Fibroblast of skin of left biceps (primary cell): ENCODE measurements at regions not wholly inside any gene's neighbourhood (a gene's known extent, or its start where the extent isn't known, plus 50 kb on each side); places are given as distances from the start of the nearest gene placed in this dataset.

Source experiments
- DNase-seq, 2 experiments: peaks; one replicate each; pipeline ENCODE4 v3.0.0-alpha.2; 2013; ENCODE audit warnings: low read depth in 2 of 2

DNA sequence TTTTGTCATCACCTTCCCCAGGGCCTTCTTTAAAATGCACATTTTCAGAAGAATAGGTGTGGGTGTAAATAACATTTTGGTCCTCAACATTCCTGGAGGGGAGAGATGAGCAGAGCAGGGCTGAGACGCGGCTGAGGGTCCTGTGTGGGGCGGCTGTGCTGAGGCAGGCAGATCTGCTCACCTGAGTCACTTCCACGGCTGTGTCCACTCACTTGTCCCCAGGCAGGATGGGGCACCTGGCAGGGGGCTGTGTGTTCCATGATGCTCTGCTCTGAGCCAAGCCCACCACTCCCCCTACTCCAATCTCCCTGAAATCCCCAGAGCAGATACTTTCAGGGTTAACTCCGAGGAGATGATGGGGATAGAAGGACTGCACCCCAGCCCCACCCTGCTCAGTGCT lies 93.8 kb downstream of the GLRX3 start:
- no peak for DNase-seq

DNA sequence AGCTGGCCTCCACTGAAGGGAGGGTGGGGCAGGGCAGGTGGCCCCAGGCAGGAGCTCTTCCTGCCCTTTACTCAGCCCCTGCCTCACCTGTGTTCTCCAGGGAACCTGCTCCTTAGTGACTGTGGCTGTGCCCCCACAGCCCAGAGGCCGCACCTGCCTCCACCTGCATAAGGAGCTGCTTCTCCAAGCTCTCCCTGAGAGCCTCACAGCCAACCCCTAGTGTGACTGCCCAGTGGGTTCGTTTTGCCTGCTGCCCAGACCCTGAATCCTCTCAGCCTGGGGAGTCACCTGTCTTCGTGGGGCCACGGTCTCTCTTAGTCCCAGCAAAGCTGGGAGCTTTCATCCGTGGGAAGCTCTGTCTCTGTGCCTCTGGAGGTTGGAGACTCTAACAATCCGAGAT lies 94.4 kb downstream of the GLRX3 start:
- DNase-seq, result no peak

DNA sequence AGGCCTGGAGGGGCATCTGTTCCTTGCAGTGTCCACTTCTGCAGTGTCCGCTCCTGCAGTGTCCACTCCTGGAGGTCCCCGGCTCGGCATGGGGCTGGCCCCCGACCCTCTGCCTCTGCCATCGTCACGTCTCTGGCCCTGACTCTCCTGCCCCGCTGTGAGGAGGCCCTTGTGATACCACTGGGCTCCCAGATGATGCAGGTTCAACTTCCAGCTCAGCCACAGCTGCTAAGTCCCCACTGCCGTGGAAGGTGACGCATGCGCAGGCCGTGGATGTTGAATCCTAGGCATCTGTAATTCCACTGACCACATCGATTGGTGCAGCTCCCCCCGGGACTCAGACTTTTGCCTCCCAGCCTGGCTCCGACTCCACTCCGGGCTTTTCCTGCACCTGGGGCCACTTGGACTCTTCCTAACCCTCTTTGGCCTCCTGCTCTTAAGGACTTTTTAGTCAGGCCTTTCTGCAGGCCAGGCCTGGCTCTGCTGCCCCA lies 95.1 kb downstream of the GLRX3 start:
- DNase-seq, result no peak

DNA sequence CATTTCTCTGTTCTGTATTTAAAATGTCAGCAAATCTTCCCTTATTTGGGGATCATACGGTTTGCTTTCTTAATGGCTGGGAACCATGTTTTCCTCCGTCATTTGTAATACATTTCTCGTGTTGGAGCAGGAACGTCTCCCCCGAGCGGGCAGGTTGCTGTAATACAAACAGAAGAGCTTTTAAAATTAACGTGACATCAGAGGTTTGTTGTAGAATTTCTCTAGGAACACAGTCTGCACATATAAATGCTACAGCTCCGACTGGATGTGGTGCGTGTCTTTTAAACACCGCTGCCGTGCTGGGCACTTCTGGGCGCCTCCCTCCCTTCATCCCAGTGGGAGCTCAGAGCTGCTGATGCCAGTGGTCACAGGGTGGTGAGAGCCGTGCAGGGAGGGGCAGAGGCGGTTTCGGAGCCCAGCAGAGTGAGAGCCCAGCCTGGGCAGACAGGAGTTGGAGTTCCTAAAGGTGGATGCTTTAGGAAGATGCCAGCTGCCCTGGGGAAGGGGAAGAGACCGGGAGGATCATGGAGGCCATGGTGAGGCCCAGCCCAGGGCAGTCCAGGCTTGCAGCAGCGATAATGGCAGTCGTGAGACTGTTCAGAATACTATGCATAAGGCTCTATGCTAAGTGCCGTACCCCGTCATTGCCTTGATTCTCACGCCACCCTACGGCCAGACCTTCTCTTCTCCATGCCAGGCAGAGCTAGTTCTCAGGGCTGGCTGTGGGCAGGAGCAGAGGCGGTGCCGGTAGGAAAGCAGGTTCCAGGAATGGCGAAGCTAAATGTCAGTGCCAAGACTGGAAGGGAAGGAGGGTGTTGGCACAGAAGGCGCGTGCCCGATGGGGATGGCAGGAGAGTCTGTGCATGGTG lies 96.2 kb downstream of the GLRX3 start:
- DNase-seq, result no peak

DNA sequence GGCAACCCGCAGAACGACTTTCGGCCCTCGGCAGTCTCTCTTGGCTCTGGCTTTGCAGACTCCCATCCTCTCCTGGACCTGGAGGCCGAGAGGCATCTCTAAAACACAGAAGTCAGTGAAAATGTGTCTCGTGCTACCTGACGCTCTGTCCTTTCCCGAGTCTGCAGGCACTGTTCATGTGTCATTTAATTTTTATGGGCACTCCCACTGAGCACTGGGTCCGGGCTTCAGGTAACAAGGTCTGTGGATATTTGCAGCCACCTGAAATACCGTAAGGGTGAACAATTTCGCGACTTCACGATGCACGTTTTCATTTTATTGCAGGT lies 96.8 kb downstream of the GLRX3 start:
- DNase-seq, result no peak

DNA sequence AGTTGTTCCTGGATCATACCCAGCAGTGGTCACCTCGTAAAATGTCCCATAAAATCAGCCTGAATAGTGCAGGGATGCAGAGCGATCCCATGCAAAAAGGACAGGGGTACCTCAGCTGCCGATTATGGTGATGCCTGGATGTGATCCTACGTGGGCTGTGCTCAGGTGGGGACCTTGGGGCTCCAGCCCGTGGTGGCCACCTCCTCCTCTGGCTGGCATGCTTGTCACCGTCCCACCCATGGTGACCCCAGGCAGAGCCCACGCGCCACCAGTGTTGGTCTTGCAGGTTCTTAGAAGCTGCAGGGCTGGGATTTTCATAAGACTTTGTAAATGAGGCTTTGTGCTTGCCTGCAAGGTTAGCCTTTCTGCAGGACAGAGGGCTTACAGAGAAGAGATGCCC lies 97.2 kb downstream of the GLRX3 start:
- DNase-seq, result no peak

DNA sequence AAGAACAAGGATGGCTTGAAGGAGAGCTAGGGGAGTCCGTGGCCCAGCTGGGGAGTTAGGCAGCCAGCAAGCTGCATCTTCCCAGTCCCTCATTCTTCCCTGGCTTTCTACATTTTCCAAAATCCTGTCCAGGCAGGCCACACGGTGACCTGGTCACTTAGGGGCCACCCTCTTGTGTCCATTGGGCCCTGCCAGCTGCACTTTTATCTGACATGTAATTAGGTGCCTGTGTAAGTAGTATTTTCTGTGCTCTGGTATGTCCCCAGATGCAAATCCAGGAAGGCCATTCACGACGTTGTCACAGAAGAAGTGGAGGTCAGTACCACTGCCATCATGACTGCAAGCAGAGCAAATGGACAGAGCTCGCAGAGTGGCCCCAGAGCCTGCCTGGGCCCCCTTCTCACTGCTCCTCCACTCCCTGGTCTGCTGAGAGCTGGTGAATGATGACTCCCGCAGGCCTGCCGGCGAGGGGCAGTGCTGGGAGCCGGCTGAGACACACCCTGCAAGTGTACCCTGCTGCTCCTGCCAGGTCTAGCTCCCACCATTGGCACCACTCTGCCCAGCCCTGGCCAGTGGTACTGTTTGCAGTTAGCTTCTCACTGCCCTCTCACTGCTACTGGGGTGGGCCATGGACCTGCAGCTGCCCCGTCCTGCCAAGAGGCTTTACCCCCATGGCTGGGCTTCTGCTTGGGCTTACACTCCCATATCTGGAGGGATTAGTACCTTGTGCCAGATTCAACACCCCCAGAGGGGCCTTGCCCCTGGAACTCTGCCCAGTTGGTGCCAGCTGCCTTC lies 98.2 kb downstream of the GLRX3 start:
- DNase-seq, result no peak

DNA sequence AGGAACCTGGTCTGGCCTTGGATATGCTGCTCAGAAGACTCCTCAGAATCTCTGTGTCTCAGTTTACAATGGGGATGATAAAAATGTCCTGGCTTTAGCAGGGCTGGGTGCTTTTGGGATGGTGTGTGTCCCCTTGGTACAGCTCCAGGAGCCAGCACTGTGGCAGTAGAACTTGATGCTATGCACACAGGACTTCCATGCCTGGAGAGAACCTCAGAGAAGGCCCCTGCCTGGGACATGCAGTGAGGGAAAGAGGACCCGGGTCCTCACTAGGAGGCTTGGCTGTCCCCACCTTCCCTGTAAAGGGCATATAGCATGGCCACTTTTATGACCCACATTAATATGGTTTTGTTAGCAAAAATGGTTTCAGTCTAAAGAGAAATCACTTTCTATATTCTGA lies 100.5 kb downstream of the GLRX3 start:
- no peak for DNase-seq

DNA sequence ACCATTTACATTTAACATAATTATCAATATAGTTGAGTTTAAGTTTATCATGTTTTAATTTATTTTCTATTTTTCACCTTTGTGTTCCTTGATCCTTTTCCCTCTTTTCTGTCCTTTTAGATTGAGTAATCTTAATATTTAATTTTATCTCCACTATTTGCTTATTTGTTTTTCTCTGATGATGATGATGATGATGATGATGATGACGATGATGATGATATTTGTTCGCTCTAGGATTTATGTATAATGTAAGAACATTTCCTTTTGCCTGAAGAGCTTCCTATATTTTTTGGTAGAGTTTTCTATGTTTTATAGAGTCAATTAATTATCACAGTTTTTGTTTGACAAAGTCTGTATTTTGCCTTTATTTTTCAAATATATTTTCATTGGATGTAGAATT lies 104.2 kb downstream of the GLRX3 start:
- no peak for DNase-seq

DNA sequence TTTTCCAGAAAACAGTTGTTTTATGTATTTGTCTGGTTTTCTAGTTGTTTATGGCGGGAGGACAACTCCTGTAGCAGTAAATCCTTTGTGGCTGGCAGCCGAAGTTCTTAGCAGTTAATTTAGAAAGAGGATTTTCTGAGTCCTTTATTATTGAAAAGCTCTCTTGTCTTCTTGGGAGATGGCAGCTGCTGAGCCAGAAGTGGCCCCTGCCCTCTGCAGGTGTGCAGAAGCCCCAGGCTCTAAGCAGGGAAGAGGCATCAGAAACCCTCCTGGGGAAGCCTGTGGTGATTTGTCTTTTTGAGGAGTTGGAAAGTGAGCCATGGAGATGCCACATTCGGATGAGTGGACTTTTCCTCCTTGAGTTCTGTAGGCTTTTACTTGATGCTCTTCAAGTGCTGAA lies 106.3 kb downstream of the GLRX3 start:
- no peak for DNase-seq

DNA sequence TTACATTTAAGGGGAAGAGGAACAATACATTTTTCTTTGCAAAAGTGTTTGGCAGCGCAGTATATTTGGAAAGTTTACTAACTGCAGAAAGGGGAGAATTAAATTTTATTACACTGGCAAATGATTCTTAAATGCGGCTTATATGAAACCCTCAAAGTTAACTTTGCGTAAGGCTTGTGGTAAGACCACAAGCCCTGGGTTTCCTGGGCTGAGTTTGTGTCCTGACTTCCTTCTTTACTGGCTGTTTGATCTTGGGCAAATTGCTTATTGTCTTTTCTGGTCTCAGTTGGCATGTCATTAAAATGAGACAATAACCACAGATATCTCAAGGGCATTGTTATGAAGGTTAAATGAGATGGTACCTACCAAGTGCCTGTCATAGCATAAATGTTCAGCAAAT lies 106.8 kb downstream of the GLRX3 start:
- no peak for DNase-seq

DNA sequence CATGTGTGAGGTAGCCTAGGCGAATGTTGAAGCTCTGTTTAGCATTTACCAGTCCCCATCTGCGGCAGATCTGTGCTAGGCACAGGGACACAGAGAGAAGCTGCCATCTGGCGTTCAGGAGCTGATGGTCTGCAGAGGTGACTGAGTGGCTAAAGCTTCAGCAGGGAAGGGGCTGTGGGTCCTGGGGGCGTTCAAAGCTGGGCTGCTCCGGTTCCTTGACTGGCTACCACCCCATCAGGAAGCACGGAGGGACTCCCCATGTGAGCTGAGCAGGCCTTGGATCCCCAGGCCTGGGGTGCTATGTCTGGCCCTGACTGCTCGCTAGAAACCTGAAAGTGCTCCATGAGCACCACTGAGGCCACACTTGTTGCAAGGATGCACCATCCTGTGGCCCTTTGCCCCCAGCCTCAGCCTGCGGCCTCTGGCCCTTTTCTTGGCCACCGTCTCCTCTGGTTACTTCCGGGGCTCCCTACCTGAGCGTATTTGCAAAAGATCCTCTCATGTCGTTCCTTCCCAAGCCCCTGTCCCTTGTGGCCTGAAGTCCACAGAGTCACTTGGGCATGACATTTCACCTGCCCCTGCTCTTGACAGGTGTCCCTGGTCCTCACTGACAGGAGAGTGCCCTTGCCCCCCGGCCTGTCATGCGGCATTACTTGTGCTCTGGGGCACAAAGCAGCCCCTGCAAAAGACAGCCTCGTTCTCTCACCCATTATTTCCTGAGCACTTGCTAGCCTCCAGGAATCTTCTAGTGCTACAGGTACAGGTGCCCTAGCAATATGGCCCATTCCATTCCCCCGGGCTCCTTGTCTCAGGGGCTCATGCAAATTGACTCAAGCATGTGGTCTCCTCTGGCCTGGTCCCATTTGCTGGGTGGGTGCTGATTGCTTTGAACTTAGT lies 108.1 kb downstream of the GLRX3 start:
- DNase-seq, result no peak

DNA sequence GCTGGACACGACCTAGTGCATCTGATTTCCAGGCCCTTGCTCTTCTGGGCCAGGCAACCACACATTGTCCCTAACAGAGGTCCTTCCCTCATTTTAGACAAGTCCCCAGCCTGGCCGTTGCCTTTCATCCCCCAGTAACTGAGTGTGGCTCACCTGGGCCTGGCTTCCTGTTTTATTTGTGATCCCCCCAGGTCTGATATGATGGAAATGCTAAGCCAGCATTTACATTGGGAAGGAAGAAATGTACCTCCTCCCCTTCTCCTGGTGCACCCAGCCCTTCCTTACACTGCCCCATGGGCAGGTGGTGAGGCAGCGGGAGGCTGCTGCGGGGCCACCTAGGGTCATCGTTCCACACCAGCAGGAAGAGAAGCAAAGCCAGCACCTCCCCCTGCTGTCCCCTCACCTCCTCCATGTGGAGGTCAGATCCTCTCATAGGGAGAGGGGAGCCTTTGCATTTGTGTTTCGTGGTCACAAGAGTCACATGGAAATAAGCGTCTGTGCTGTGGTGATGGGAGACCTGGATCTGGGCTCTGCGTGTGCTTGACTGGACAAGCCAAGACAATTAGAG lies 108.8 kb downstream of the GLRX3 start:
- no peak for DNase-seq

DNA sequence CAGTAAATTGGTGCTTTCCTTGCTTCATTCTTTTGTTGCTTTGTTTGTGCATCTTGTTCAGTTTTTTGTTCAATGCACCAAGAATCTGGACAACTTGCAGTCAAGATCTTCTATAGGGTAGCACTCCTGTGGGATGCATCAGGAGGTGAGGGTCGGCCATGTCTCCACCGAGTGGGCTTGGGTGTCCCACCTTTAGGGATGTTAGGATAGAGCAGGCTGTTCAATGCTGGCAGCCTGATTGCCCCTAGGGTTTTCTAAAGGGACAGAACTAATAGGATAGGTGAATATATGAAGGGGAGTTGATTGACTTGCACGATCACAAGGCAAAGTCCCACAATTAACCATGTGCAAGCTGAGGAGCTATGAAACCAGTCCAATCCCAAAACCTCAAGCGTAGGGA lies 109.9 kb downstream of the GLRX3 start:
- no peak for DNase-seq

DNA sequence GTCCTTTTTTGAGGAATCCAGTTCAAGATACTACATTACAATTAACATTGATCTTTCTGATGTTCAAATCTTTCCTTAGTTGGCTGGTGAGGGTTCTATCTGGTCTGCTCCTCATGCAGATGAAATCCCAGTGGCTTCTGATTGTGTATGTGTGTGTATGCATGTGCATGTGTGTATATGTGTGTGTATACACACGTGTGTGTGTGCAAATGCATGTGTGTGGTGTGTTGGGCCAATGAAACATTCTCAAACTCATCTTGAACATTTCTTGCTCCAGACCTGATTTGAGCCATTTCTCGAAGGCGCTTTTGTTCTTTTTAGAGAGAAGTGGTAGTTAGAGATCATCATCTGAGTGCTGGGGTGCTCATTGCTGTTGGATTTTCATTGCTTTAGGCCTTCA lies 113.9 kb downstream of the GLRX3 start:
- no peak for DNase-seq

DNA sequence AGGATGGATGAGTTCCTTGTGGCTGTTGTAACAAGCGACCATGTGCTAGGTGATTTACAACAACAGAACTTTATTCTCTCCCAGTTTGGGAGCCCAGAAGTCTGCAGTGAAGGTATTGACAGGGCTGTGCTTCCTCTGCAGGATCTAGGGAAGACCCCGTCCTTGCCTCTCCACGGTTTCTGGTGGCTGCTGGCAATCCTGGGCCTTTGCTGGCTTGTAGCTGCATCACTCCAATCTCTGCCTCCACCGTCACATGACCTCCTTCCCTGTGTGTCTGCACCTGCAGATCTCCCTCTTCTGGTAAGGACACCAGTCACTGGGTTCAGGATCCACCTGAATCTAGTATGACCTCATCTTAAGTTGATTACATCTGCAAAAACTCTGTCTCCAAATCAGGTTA lies 115.6 kb downstream of the GLRX3 start:
- DNase-seq, result no peak

DNA sequence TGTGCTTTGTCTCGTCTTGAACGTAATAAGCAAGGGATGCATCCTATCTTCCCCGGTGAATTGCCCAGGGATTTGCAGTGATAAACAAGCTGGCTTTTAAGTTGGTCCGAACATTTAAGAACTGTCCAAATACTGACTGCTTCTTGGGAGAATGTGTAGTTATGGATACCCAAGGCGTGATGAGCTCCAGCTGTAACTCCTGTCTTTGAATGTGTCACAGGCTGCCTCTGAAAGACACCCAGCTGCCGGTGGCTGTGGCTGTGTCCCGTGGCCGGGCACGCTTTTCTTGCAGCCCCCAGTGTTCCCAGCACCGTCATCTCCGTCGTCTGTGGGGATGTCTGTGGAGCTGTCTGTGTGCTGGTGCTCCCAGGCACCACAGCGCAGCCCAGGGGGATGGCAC lies 118.1 kb downstream of the GLRX3 start:
- DNase-seq, result no peak

DNA sequence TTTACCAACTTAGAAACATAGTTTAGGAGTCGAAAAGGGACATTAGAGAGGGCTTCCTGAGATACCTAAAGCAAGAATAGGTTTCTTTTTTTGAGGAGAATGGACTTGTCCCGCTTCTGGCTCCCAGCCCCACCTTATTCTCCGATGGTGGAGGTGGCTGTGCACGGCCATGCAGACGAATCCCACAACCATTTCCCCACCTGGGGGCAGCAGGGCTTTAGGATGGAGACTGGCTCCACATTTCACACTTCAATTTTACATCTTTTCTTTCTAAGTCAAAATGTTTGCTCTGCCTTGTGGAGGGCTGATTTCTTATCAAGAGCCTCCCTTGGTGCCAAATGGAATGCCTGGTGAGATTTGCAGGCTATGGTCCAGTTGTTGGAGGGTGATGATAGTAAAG lies 118.5 kb downstream of the GLRX3 start:
- no peak for DNase-seq

DNA sequence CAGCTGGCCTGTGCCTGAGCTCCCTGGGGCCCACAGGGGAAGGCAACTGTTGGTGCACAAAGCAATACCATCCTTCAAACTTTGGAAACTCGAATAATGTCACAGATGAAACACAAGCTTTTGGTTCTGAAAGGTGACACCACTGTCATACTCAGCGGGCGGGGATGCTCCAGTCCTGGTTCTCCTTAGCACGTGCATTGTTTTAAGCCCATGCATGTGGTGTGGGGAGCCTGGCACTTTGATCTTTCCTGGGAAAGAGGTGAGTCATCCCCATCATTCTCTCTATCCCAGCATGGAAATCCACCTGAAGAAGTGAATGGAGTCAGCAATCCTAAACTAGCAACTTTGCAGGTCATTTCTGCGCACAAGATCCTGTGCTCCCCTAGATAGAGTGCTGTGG lies 119.6 kb downstream of the GLRX3 start:
- DNase-seq, result no peak

DNA sequence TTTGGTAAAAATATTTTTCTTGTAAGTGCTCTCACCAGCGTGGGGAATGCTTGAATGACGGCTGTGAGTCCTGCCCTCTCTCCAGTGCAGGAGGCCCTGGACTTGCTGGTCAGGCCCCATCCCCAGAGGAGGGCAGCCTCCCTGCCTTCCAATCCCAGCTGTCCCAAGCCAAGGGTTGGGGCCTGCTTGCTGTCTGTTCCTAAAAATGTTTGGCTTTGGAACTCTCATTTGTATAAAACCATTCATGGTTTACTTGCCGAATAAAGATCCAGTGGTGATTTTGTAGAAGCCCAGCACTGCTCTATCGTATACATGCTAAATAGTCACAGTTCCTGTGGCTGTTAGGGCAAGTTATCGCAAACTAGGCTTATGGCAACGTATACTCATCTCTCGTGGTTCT lies 121.7 kb downstream of the GLRX3 start:
- no peak for DNase-seq

DNA sequence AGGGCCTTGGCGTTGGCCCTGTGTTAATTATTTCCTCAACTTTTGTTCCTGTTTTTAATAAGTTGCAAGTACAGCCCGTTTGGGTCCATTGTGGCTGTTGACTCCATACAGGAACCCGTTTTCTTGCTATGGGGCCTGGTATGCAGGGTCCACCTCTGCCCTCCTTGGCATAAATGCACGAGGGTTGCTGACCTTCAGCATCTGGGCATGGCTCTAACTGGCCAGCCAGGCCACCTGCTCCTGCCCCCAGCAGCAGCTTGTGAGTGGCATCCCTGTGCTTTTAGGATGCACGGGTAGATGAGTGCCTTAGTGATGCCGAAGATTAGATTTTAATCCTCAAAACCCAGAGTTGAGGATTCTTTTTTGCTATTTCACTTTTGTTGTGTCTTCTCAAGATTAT lies 123.2 kb downstream of the GLRX3 start:
- DNase-seq, result no peak

DNA sequence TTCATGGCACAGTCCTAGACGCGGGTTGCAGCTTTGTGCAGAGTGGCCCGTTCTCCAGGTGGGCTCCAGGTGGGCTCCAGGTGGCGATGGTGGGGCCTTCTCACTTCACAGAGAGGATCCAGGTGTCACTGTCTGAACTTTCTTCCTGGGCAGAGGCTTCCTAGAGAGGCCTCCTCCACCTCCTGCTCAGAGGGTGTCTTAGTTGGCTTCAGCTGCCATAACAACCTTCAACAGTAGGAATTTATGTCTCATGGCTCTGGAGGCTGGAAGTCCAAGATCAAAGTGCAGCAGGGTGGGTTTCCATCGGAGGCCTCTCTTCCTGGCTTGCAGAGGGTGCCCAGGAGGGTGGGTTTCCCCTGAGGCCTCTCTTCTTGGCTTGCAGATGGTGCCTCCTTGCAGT lies 125.1 kb downstream of the GLRX3 start:
- no peak for DNase-seq
